GM23338 (cell line): ENCODE measurements at regions not wholly inside any gene's neighbourhood (a gene's known extent, or its start where the extent isn't known, plus 50 kb on each side); places are given as distances from the start of the nearest gene placed in this dataset.

ENCODE experiments used
- ATAC-seq: fragments of 200-7000 bp; cut with Tn5 transposase; 3 replicates; pipeline ENCODE4 v1.9.1; 2020
- DNase-seq: peaks from one replicate; pipeline ENCODE4 v3.0.0-alpha.2; 2015; ENCODE audit warnings: low spot score
- H2AFZ ChIP-seq: fragments of 200-600 bp; sonication (generic); 2 replicates; pipeline ENCODE4 v1.8.0; 2016; ENCODE audit warnings: antibody characterized with exemption, mild to moderate bottlenecking, moderate library complexity
- H3F3A ChIP-seq: fragments of 200-600 bp; sonication (generic); replicated peaks from 2 replicates; pipeline ENCODE4 v1.8.0; 2017; ENCODE audit warnings: antibody characterized with exemption, mixed run types, low read depth
- H3K27ac ChIP-seq: fragments of 200-600 bp; sonication (generic); 2 replicates; pipeline ENCODE4 v1.6.1; 2016; ENCODE audit warnings: low read depth
- H3K27me3 ChIP-seq: fragments of 200-600 bp; sonication (generic); 2 replicates; pipeline ENCODE4 v1.8.0; 2016; ENCODE audit warnings: mild to moderate bottlenecking, mixed run types, moderate library complexity; ENCODE audit not compliant: insufficient read depth
- H3K36me3 ChIP-seq: fragments of 200-600 bp; sonication (generic); 2 replicates; pipeline ENCODE4 v1.8.0; 2016; ENCODE audit warnings: mild to moderate bottlenecking; ENCODE audit not compliant: insufficient read depth
- H3K4me1 ChIP-seq: fragments of 200-600 bp; sonication (generic); 2 replicates; pipeline ENCODE4 v1.8.0; 2016; ENCODE audit warnings: mild to moderate bottlenecking, moderate library complexity; ENCODE audit not compliant: insufficient read depth
- H3K4me2 ChIP-seq: fragments of 200-600 bp; sonication (generic); 2 replicates; pipeline ENCODE4 v1.7.1; 2017; ENCODE audit warnings: mixed run types
- H3K4me3 ChIP-seq: fragments of 200-600 bp; sonication (generic); 2 replicates; pipeline ENCODE4 v1.6.1; 2016; ENCODE audit warnings: mixed run types
- H3K79me2 ChIP-seq: fragments of 200-600 bp; sonication (generic); replicated peaks from 2 replicates; pipeline ENCODE4 v1.8.0; 2017; ENCODE audit warnings: mild to moderate bottlenecking; ENCODE audit not compliant: insufficient read depth
- H3K9me2 ChIP-seq: fragments of 200-600 bp; sonication (generic); 2 replicates; pipeline ENCODE4 v1.8.0; 2017; ENCODE audit not compliant: insufficient read depth
- H4K20me1 ChIP-seq: fragments of 200-600 bp; sonication (generic); replicated peaks from 2 replicates; pipeline ENCODE4 v1.8.0; 2017; ENCODE audit warnings: mild to moderate bottlenecking; ENCODE audit not compliant: insufficient read depth
- H3K27ac Mint-ChIP-seq: 2 replicates; pipeline ENCODE4 v1.8.0; 2020; ENCODE audit warnings: inconsistent platforms, mild to moderate bottlenecking, moderate library complexity, mixed read lengths
- H3K27me3 Mint-ChIP-seq: 3 replicates; pipeline ENCODE4 v1.8.0; 2022; ENCODE audit warnings: low read depth, mild to moderate bottlenecking, moderate library complexity, mixed read lengths, inconsistent platforms; ENCODE audit not compliant: insufficient read depth, poor library complexity
- H3K36me3 Mint-ChIP-seq: 3 replicates; pipeline ENCODE4 v1.8.0; 2021; ENCODE audit warnings: low read depth, mild to moderate bottlenecking, inconsistent platforms, moderate library complexity, mixed read lengths
- H3K4me1 Mint-ChIP-seq: 3 replicates; pipeline ENCODE4 v1.8.0; 2020; ENCODE audit warnings: mild to moderate bottlenecking, inconsistent platforms, mixed read lengths
- H3K4me3 Mint-ChIP-seq: 3 replicates; pipeline ENCODE4 v1.8.0; 2021; ENCODE audit warnings: moderate library complexity, mild to moderate bottlenecking, inconsistent platforms, mixed read lengths
- H3K9me3 Mint-ChIP-seq: 3 replicates; pipeline ENCODE4 v1.8.0; 2020; ENCODE audit warnings: moderate library complexity, mild to moderate bottlenecking, inconsistent platforms, mixed read lengths
- CREB1 ChIP-seq: fragments of 250-450 bp; sonication (Bioruptor Pico); IDR thresholded peaks from 2 replicates; pipeline ENCODE4 v1.5.0; 2020; ENCODE audit warnings: low read depth, mild to moderate bottlenecking, moderate library complexity
- EZH2phosphoT487 ChIP-seq: fragments of 200-600 bp; sonication (generic); IDR thresholded peaks from one replicate; pipeline ENCODE4 v1.8.1; 2018; ENCODE audit warnings: antibody characterized with exemption; ENCODE audit not compliant: unreplicated experiment
- STAT1 ChIP-seq: IDR thresholded peaks from one replicate; pipeline ENCODE4 v1.6.1; 2016; ENCODE audit warnings: antibody characterized with exemption; ENCODE audit not compliant: unreplicated experiment
- ZNF114 ChIP-seq: fragments of 250-450 bp; sonication (Bioruptor Pico); IDR thresholded peaks from 2 replicates; pipeline ENCODE4 v1.5.0; 2020; ENCODE audit warnings: mild to moderate bottlenecking, moderate library complexity
- TF ChIP-seq, protein P1 (sequence below): fragments of 250-450 bp; sonication (Bioruptor Pico); IDR thresholded peaks from 2 replicates; pipeline ENCODE4 v1.5.0; 2020; ENCODE audit warnings: mild to moderate bottlenecking, moderate library complexity
- TF ChIP-seq, protein P2 (sequence below), 2 experiments: fragments of 200-600 bp in 1 of 2; sonication (generic) in 1 of 2; conservative IDR thresholded peaks; 2 replicates each; pipeline versions ENCODE4 v1.5.1 to v1.6.1; 2016 to 2017; ENCODE audit warnings: antibody characterized with exemption in 2 of 2, low read depth in 2 of 2, mild to moderate bottlenecking in 2 of 2, moderate library complexity in 1 of 2

DNA sequence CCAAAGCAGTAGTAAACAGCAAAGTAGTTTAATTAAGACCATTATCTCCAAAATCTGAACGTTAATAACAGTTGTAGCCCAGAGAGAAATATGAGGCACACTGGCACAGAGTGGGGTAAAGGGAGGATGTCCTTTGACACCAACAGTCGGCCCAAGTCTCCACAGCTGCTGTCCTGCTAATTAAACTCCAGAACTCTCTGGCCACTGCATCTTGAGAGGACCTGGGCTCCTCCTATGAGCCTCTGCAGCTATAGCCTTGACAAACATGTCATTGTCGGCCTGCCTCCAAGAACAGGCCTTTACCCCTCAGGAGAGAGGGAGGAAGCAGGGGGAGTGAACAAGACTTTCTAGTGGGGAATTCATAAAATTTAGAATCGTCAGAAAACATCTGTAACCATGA lies 1170.4 kb downstream of the UQCRFS1 start (continued):
- TF ChIP-seq, protein P1, sequence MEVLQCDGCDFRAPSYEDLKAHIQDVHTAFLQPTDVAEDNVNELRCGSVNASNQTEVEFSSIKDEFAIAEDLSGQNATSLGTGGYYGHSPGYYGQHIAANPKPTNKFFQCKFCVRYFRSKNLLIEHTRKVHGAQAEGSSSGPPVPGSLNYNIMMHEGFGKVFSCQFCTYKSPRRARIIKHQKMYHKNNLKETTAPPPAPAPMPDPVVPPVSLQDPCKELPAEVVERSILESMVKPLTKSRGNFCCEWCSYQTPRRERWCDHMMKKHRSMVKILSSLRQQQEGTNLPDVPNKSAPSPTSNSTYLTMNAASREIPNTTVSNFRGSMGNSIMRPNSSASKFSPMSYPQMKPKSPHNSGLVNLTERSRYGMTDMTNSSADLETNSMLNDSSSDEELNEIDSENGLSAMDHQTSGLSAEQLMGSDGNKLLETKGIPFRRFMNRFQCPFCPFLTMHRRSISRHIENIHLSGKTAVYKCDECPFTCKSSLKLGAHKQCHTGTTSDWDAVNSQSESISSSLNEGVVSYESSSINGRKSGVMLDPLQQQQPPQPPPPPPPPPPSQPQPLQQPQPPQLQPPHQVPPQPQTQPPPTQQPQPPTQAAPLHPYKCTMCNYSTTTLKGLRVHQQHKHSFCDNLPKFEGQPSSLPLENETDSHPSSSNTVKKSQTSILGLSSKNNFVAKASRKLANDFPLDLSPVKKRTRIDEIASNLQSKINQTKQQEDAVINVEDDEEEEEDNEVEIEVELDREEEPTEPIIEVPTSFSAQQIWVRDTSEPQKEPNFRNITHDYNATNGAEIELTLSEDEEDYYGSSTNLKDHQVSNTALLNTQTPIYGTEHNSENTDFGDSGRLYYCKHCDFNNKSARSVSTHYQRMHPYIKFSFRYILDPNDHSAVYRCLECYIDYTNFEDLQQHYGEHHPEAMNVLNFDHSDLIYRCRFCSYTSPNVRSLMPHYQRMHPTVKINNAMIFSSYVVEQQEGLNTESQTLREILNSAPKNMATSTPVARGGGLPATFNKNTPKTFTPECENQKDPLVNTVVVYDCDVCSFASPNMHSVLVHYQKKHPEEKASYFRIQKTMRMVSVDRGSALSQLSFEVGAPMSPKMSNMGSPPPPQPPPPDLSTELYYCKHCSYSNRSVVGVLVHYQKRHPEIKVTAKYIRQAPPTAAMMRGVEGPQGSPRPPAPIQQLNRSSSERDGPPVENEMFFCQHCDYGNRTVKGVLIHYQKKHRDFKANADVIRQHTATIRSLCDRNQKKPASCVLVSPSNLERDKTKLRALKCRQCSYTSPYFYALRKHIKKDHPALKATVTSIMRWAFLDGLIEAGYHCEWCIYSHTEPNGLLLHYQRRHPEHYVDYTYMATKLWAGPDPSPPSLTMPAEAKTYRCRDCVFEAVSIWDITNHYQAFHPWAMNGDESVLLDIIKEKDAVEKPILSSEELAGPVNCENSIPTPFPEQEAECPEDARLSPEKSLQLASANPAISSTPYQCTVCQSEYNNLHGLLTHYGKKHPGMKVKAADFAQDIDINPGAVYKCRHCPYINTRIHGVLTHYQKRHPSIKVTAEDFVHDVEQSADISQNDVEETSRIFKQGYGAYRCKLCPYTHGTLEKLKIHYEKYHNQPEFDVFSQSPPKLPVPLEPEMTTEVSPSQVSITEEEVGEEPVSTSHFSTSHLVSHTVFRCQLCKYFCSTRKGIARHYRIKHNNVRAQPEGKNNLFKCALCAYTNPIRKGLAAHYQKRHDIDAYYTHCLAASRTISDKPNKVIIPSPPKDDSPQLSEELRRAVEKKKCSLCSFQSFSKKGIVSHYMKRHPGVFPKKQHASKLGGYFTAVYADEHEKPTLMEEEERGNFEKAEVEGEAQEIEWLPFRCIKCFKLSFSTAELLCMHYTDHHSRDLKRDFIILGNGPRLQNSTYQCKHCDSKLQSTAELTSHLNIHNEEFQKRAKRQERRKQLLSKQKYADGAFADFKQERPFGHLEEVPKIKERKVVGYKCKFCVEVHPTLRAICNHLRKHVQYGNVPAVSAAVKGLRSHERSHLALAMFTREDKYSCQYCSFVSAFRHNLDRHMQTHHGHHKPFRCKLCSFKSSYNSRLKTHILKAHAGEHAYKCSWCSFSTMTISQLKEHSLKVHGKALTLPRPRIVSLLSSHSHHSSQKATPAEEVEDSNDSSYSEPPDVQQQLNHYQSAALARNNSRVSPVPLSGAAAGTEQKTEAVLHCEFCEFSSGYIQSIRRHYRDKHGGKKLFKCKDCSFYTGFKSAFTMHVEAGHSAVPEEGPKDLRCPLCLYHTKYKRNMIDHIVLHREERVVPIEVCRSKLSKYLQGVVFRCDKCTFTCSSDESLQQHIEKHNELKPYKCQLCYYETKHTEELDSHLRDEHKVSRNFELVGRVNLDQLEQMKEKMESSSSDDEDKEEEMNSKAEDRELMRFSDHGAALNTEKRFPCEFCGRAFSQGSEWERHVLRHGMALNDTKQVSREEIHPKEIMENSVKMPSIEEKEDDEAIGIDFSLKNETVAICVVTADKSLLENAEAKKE (CRISPR knock-in tag) = no peak
- TF ChIP-seq EZH2phosphoT487 = no peak
- TF ChIP-seq STAT1 = no peak
- TF ChIP-seq, protein P2, sequence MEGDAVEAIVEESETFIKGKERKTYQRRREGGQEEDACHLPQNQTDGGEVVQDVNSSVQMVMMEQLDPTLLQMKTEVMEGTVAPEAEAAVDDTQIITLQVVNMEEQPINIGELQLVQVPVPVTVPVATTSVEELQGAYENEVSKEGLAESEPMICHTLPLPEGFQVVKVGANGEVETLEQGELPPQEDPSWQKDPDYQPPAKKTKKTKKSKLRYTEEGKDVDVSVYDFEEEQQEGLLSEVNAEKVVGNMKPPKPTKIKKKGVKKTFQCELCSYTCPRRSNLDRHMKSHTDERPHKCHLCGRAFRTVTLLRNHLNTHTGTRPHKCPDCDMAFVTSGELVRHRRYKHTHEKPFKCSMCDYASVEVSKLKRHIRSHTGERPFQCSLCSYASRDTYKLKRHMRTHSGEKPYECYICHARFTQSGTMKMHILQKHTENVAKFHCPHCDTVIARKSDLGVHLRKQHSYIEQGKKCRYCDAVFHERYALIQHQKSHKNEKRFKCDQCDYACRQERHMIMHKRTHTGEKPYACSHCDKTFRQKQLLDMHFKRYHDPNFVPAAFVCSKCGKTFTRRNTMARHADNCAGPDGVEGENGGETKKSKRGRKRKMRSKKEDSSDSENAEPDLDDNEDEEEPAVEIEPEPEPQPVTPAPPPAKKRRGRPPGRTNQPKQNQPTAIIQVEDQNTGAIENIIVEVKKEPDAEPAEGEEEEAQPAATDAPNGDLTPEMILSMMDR (conservative IDR thresholded peaks at IDR 0.05; ENCODE audit: low read depth in 2 of 2) = no peak
- no peak for TF ChIP-seq CREB1 (CRISPR knock-in tag)

DNA sequence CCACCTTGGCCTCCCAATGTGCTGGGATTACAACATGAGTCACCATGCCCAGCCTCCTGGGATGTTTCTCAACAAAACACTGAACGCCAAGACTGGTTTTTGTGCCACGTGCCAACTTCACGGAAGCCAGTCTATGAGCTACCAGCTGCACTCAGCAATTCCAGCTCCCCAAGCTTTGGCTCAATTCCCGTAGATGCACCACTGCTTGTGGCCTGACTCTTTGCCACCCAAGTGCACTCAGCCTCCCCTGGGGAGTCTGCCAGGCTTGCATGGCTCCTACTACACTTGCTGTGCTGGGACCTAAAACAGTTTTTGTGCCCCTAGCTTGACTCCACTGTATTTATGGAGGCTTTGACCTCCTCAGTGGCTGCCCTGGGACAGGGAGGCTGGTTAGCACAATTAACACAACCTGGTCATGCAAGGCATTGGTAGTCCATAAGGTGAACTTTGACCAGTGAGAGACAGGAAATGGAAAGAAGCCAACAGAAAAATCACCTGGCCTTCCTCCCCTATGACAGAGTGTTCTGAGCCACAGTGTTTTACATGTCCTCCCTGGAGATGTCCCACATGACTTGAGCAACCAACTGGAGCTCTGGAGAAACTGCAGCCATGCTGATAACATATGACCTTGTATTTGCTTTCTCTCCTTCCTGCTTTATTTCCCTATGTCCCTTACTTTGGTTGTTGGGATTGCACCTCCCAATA lies 1173.1 kb downstream of the UQCRFS1 start:
- H3K27me3 ChIP-seq = no peaks in the 10 kb centered on the region
- TF ChIP-seq STAT1 (no peak), CREB1 (CRISPR knock-in tag) (no peak), ZNF114 (CRISPR knock-in tag) (no peak), EZH2phosphoT487 (no peak)
- TF ChIP-seq, protein P1 (CRISPR knock-in tag) = no peak

More for the DNA sequence above, 1173.1 kb downstream of the UQCRFS1 start:
- Histone ChIP-seq H3K4me3 (no peak overlapping the region), H3F3A (no peaks in the 10 kb centered on the region), H3K9me2 (no peaks in the 10 kb centered on the region), H3K4me2 (no peak overlapping the region), H3K4me1 (no peaks in the 10 kb centered on the region), H3K27ac (no peak overlapping the region), H2AFZ (no peak overlapping the region), H3K36me3 (no peaks in the 10 kb centered on the region), H4K20me1 (no peaks in the 10 kb centered on the region), H3K79me2 (no peaks in the 10 kb centered on the region)
- Mint-ChIP-seq H3K27me3 (peaks cover 4% of the 10 kb centered on the region), H3K4me1 (no peaks in the 10 kb centered on the region), H3K9me3 (peaks cover 25% of the 10 kb centered on the region), H3K36me3 (no peaks in the 10 kb centered on the region; the same call in 2 of the 3 replicates), H3K4me3 (no peak overlapping the region), H3K27ac (no peak overlapping the region)
- no peak for ATAC-seq
- DNase-seq = no peak
